GM12864 (cell line): ENCODE measurements at regions not wholly inside any gene's neighbourhood (a gene's known extent, or its start where the extent isn't known, plus 50 kb on each side); places are given as distances from the start of the nearest gene placed in this dataset.

Experiments used
- DNase-seq: peaks from one replicate; pipeline ENCODE4 v3.0.0-alpha.2; 2011; ENCODE audit warnings: low read depth
- H3K4me3 ChIP-seq: 2 replicates; pipeline ENCODE4 v1.5.1; 2011; ENCODE audit warnings: mild to moderate bottlenecking, low read depth, low read length, control low read depth
- CTCF ChIP-seq: IDR thresholded peaks from 2 replicates; pipeline ENCODE4 v1.5.1; 2011; ENCODE audit warnings: low read depth, mild to moderate bottlenecking, moderate library complexity, low read length, control low read depth, inconsistent platforms; ENCODE audit errors: missing control alignments

GRCh38 chr4:134393592-134393991, 192.0 kb upstream of the PABPC4L start:
- no peak for DNase-seq
- no peak overlapping the region for H3K4me3 ChIP-seq
- TF ChIP-seq CTCF: no peak

DNA sequence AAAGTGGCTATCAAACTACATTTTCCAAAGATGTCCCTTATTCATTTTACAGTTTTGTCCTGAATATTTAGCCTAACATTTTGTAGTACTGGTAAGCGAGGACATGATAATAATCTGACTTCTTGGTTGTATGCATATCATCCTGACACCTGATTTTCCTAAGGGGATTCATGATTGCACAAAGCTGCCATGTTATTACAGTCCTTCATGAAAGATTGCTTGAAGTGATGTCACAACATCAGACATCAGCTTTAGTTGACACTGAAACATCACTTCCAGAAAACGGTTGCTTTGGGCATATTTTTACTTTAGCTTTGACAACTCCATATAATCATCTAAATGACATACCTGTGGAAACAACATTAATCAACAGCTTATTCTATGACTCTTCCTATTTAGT, 188.7 kb upstream of the PABPC4L start:
- no peak for TF ChIP-seq CTCF
- no peak for DNase-seq
- H3K4me3 ChIP-seq: no peak overlapping the region

DNA sequence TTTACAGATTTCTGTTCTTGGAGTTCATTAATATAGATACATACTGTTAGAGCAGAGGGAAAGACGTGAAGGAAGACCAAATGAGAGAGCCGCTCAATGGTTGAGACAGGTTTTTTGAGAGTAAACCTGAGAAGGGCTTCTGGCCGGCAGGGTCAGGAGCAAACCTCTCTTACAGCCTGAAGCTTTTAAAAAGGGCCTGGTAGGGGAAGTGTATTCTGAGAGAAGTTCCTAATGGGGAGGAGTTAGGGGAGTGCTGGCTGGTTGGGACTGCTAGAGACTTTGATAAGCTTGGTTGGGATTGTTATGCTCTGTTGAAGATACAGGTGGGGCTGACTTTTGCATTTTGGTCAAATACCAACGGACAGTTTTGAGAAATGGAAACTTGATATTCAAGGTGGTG, 186.8 kb upstream of the PABPC4L start:
- TF ChIP-seq CTCF: no peak
- DNase-seq: no peak
- no peak overlapping the region for H3K4me3 ChIP-seq

GRCh38 chr4:134382478-134383227, 181.1 kb upstream of the PABPC4L start:
- H3K4me3 ChIP-seq: no peak overlapping the region
- TF ChIP-seq CTCF: no peak
- DNase-seq: no peak

DNA sequence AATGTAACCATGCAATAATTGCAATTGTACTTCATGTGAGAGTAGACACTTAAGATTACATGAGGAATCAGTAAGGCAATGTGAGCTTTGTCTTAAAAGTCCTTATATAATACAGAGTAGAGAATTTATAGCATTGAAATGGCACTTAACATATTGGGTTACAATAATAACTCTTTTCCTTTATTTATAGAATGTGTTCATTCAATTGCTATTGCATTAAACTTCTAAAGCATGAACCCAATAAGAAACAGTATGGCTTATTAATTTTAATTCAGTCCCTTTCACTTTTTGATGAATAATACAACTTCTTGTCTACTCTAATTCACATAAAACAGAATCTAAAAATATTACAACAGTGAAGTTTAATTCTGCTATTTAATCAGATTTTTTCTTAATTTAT, 174.2 kb upstream of the PABPC4L start:
- no peak for DNase-seq
- no peak for TF ChIP-seq CTCF
- H3K4me3 ChIP-seq: no peak overlapping the region

DNA sequence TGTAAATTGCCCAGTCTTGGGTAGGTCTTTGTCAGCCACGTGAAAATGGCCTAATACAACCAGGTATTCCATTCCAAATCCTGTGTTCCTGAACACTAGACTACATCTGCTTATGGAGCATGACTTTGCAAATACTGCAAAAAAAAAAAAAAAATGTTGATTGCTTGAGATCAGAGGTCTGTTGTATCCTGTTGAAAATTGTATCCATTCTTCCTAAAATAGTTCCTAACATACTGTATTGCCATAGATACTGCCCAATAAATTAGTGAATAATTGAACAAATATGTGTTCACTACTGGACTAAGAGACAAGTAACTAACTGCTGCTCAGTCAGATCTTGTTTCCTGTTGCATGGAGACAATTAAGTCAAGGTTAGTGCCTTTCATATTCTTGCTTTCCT, 164.3 kb upstream of the PABPC4L start:
- DNase-seq: no peak
- H3K4me3 ChIP-seq: no peak overlapping the region
- TF ChIP-seq CTCF: no peak

DNA sequence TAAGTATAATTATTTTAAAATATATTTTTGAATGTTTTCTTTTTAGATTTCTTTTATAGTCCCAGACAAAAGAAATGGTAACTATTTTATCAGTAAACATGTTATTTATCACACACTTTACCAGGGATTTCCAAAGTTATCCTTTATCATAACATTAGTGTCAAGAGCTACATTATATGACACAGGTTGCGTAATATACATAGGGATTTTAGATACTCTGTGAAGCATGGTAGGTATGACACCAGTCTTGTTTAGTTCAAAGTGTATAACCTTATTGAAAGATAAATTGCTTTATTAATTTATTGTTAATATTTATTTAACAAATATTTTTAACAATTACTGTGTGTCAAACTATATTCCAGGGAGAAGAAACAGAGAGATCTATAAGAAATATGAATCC, 163.3 kb upstream of the PABPC4L start:
- no peak overlapping the region for H3K4me3 ChIP-seq
- no peak for TF ChIP-seq CTCF
- no peak for DNase-seq
